HepG2 (cell line): ENCODE measurements at regions not wholly inside any gene's neighbourhood (a gene's known extent, or its start where the extent isn't known, plus 50 kb on each side); places are given as distances from the start of the nearest gene placed in this dataset.

Experiments
- ATAC-seq: fragments of 200-7000 bp; cut with Tn5 transposase; 3 replicates; pipeline ENCODE4 v1.9.1; 2020; ENCODE audit warnings: mild to moderate bottlenecking, moderate library complexity
- BruUV-seq: library from RNA; stranded (reverse); fragments of 400-500 nt; replicated peaks from 2 replicates; lab custom pipeline; 2021; lab: Mats Ljungman, UMichigan
- CTCF ChIA-PET: fragments of 300-600 bp; formaldehyde crosslinking; extraction: SDS; loops from one replicate; lab custom pipeline; 2021; ENCODE audit warnings: low total read pairs, inconsistent platforms, low intra/inter-chr PET ratio; lab: Yijun Ruan, JAX
- POLR2A ChIA-PET: fragments of 350-600 bp; sonication (Branson Sonifier 250); formaldehyde crosslinking; loops from one replicate; lab custom pipeline; 2020; ENCODE audit warnings: antibody characterized with exemption, inconsistent platforms; lab: Yijun Ruan, JAX
- DNase-seq: peaks from one replicate; pipeline ENCODE4 v3.0.0-alpha.2; 2015; ENCODE audit warnings: low spot score
- FAIRE-seq: peaks from 3 replicates; lab custom pipeline; 2011; peaks lifted over from hg19 to GRCh38; lab: Jason Lieb, UNC
- H2AFZ ChIP-seq: one replicate; pipeline ENCODE4 v1.6.1; 2011; ENCODE audit warnings: low read length, inconsistent platforms
- H3K27ac ChIP-seq: fragments of 300-600 bp; 3 replicates; pipeline ENCODE4 v1.8.0; 2011; ENCODE audit warnings: mixed run types, mild to moderate bottlenecking, mixed read lengths, low read length, inconsistent platforms; ENCODE audit not compliant: insufficient read depth; ENCODE audit errors: extremely low read length
- H3K27me3 ChIP-seq, 2 experiments: fragments of 200-600 bp in 1 of 2; 2 replicates in 1 of 2; 3 replicates in 1 of 2; pipeline versions ENCODE4 v1.6.0 to v1.8.0; 2011; ENCODE audit warnings: low read length in 2 of 2, mild to moderate bottlenecking in 2 of 2, moderate library complexity in 2 of 2, inconsistent platforms in 1 of 2; ENCODE audit not compliant: insufficient read depth in 2 of 2, control insufficient read depth in 1 of 2
- H3K36me3 ChIP-seq, 2 experiments: fragments of 200-600 bp in 1 of 2; replicated peaks in 1 of 2; 2 replicates in 1 of 2; 3 replicates in 1 of 2; pipeline versions ENCODE4 v1.5.1 to v1.8.0; 2011; ENCODE audit warnings: low read length in 2 of 2, inconsistent platforms in 1 of 2; ENCODE audit not compliant: insufficient read depth in 2 of 2, control insufficient read depth in 1 of 2
- H3K4me1 ChIP-seq: 2 replicates; pipeline ENCODE4 v1.5.1; 2012; ENCODE audit warnings: low read length, inconsistent platforms; ENCODE audit not compliant: insufficient read depth
- H3K4me2 ChIP-seq: 2 replicates; pipeline ENCODE4 v1.6.0; 2011; ENCODE audit warnings: low read depth, low read length, inconsistent platforms
- H3K4me3 ChIP-seq, 3 experiments: fragments of 200-600 bp in 1 of 3; sonication (generic), shearing (Covaris generic) in 1 of 3; replicated peaks in 1 of 3; 2 replicates each; pipeline ENCODE4 v1.5.1; 2011 to 2016; ENCODE audit warnings: low read length in 3 of 3, inconsistent platforms in 2 of 3, low read depth in 2 of 3, mild to moderate bottlenecking in 2 of 3, control low read depth in 1 of 3, mixed read lengths in 1 of 3; ENCODE audit not compliant: insufficient read depth in 1 of 3
- H3K79me2 ChIP-seq: one replicate; pipeline ENCODE4 v1.6.1; 2011; ENCODE audit warnings: low read length, inconsistent platforms; ENCODE audit not compliant: insufficient read depth
- H3K9ac ChIP-seq: 2 replicates; pipeline ENCODE4 v1.6.0; 2011; ENCODE audit warnings: mild to moderate bottlenecking, low read depth, low read length, inconsistent platforms; ENCODE audit not compliant: insufficient read depth
- H3K9me3 ChIP-seq: 2 replicates; pipeline ENCODE4 v1.5.1; 2012; ENCODE audit warnings: mild to moderate bottlenecking, low read length
- H4K20me1 ChIP-seq: 2 replicates; pipeline ENCODE4 v1.6.0; 2011; ENCODE audit warnings: inconsistent platforms, mild to moderate bottlenecking, low read length, moderate library complexity; ENCODE audit not compliant: insufficient read depth
- CERS6 ChIP-seq: sonication (generic); formaldehyde crosslinking; IDR thresholded peaks from 2 replicates; pipeline ENCODE4 v1.5.0; 2020; ENCODE audit warnings: missing genetic modification reagents
- GTF2F1 ChIP-seq: fragments of 150-350 bp; IDR thresholded peaks from 2 replicates; pipeline ENCODE4 v1.6.1; 2014; ENCODE audit warnings: low read length
- MAF1 ChIP-seq: sonication (generic); formaldehyde crosslinking; IDR thresholded peaks from 2 replicates; pipeline ENCODE4 v1.5.0; 2020; ENCODE audit warnings: missing genetic modification reagents, borderline replicate concordance
- ZNF484 ChIP-seq: sonication (generic); formaldehyde crosslinking; IDR thresholded peaks from 2 replicates; pipeline ENCODE4 v1.5.1; 2020; ENCODE audit warnings: mild to moderate bottlenecking, low read depth, missing genetic modification reagents, borderline replicate concordance
- WGBS: methylation state at CpG from one replicate; pipeline ENCODE4 v1.1.6; 2017; ENCODE audit warnings: low lambda C conversion rate; 5-methylcytosine and 5-hydroxymethylcytosine counted together
- in situ Hi-C: cut with HindIII; loops from 2 replicates; pipeline ENCODE4 v1.10.0; 2017; ENCODE audit warnings: low pct_unique_long_range_greater_than_20kb; ENCODE audit not compliant: extremely low pct_ligation_motif_present
- intact Hi-C: fragments of 100-400 bp; cut with micrococcal nuclease; formaldehyde crosslinking; loops from one replicate; pipeline ENCODE4 v1.10.0; 2022; ENCODE audit not compliant: unreplicated experiment

GRCh38 chr12:93032758-93033157 is 103.7 kb upstream of the EEA1 start:
- Histone ChIP-seq H3K36me3 (no peaks in the 10 kb centered on the region), H3K4me1 (no peaks in the 10 kb centered on the region), H2AFZ (no peak overlapping the region), H3K9me3 (no peaks in the 10 kb centered on the region), H3K9ac (no peak overlapping the region), H4K20me1 (no peaks in the 10 kb centered on the region), H3K4me3 (no peak overlapping the region), H3K79me2 (no peaks in the 10 kb centered on the region), H3K4me2 (no peak overlapping the region), H3K27me3 (no peaks in the 10 kb centered on the region), H3K27ac (no peak overlapping the region)
- ChIA-PET CTCF (no interaction called here), POLR2A (no interaction called here)
- ATAC-seq = no peak
- no peak for TF ChIP-seq MAF1 (CRISPR knock-in tag)
- TF ChIP-seq CERS6 = no peak
- DNase-seq = no peak
- FAIRE-seq = no peak
- BruUV-seq = no TSS peak
- in situ Hi-C loops = no loop called here
- intact Hi-C loops = no loop called here

GRCh38 chr12:93033948-93034347 is 104.9 kb upstream of the EEA1 start:
- FAIRE-seq (no peak), ATAC-seq (no peak), DNase-seq (no peak)
- TF ChIP-seq ZNF484 (CRISPR knock-in tag) = no peak
- TF ChIP-seq GTF2F1 = no peak
- Histone ChIP-seq H3K36me3 (no peaks in the 10 kb centered on the region), H3K27me3 (no peaks in the 10 kb centered on the region), H2AFZ (no peak overlapping the region), H3K9me3 (no peaks in the 10 kb centered on the region), H4K20me1 (no peaks in the 10 kb centered on the region), H3K4me3 (no peak overlapping the region), H3K4me2 (no peak overlapping the region), H3K27ac (no peak overlapping the region), H3K4me1 (no peaks in the 10 kb centered on the region), H3K9ac (no peak overlapping the region), H3K79me2 (no peaks in the 10 kb centered on the region)
- CTCF ChIA-PET = no interaction called here
- WGBS = 71% methylated on average over 1 of the region's 1 CpG
- in situ Hi-C loops (no loop called here), intact Hi-C loops (no loop called here)
- POLR2A ChIA-PET = no interaction called here
- no TSS peak for BruUV-seq
